H7 (cell line): ENCODE measurements at regions not wholly inside any gene's neighbourhood (a gene's known extent, or its start where the extent isn't known, plus 50 kb on each side); places are given as distances from the start of the nearest gene placed in this dataset.

Source experiments
- DNase-seq: peaks from one replicate; pipeline ENCODE4 v3.0.0; 2012
- H3K27me3 ChIP-seq: 2 replicates; pipeline ENCODE4 v1.6.0; 2011; ENCODE audit warnings: mild to moderate bottlenecking, low read length; ENCODE audit not compliant: control insufficient read depth, insufficient read depth
- H3K36me3 ChIP-seq: replicated peaks from 2 replicates; pipeline ENCODE4 v1.5.1; 2011; ENCODE audit warnings: low read length; ENCODE audit not compliant: control insufficient read depth, insufficient read depth
- H3K4me3 ChIP-seq: 2 replicates; pipeline ENCODE4 v1.5.1; 2011; ENCODE audit warnings: low read depth, mild to moderate bottlenecking, control low read depth, low read length, moderate library complexity; ENCODE audit not compliant: insufficient read depth

- no peaks in the 10 kb centered on the region for H3K36me3 ChIP-seq
- no peak overlapping the region for H3K4me3 ChIP-seq
- no peak for DNase-seq
- H3K27me3 ChIP-seq, result no peaks in the 10 kb centered on the region
Measured at GRCh38 chr1:38541223-38541622, 318.3 kb downstream of the RRAGC start.

GRCh38 chr1:38539931-38540330 lies 319.6 kb downstream of the RRAGC start:
- no peaks in the 10 kb centered on the region for H3K36me3 ChIP-seq
- H3K27me3 ChIP-seq, result no peaks in the 10 kb centered on the region
- DNase-seq, result no peak
- no peak overlapping the region for H3K4me3 ChIP-seq

GRCh38 chr1:38538834-38539233 lies 320.7 kb downstream of the RRAGC start:
- no peaks in the 10 kb centered on the region for H3K36me3 ChIP-seq
- no peak overlapping the region for H3K4me3 ChIP-seq
- no peak for DNase-seq
- no peaks in the 10 kb centered on the region for H3K27me3 ChIP-seq

GRCh38 chr1:38536089-38536488 lies 323.5 kb downstream of the RRAGC start:
- Histone ChIP-seq H3K27me3 (no peaks in the 10 kb centered on the region), H3K4me3 (no peak overlapping the region), H3K36me3 (no peaks in the 10 kb centered on the region)
- no peak for DNase-seq

- H3K36me3 ChIP-seq, result no peaks in the 10 kb centered on the region
- H3K4me3 ChIP-seq, result no peak overlapping the region
- no peak for DNase-seq
- H3K27me3 ChIP-seq, result no peaks in the 10 kb centered on the region
Measured at GRCh38 chr1:38534473-38534823, 325.1 kb downstream of the RRAGC start.

- no peaks in the 10 kb centered on the region for H3K36me3 ChIP-seq
- DNase-seq, result no peak
- H3K4me3 ChIP-seq, result no peak overlapping the region
- H3K27me3 ChIP-seq, result no peaks in the 10 kb centered on the region
Measured at GRCh38 chr1:38533772-38534472, 325.6 kb downstream of the RRAGC start.

- DNase-seq, result no peak
- Histone ChIP-seq H3K36me3 (no peaks in the 10 kb centered on the region), H3K4me3 (no peak overlapping the region), H3K27me3 (no peaks in the 10 kb centered on the region)
Measured at GRCh38 chr1:38530957-38531356, 328.6 kb downstream of the RRAGC start.

GRCh38 chr1:38529946-38530345 lies 329.6 kb downstream of the RRAGC start:
- no peak overlapping the region for H3K4me3 ChIP-seq
- H3K27me3 ChIP-seq, result no peaks in the 10 kb centered on the region
- no peaks in the 10 kb centered on the region for H3K36me3 ChIP-seq
- DNase-seq, result no peak

GRCh38 chr1:38529391-38529790 lies 330.2 kb downstream of the RRAGC start:
- no peak for DNase-seq
- H3K4me3 ChIP-seq, result no peak overlapping the region
- H3K27me3 ChIP-seq, result no peaks in the 10 kb centered on the region
- H3K36me3 ChIP-seq, result no peaks in the 10 kb centered on the region

- DNase-seq, result no peak
- H3K27me3 ChIP-seq, result no peaks in the 10 kb centered on the region
- no peak overlapping the region for H3K4me3 ChIP-seq
- no peaks in the 10 kb centered on the region for H3K36me3 ChIP-seq
Measured at GRCh38 chr1:38528623-38529022, 330.9 kb downstream of the RRAGC start.

GRCh38 chr1:38527373-38527966 lies 332.1 kb downstream of the RRAGC start:
- Histone ChIP-seq H3K36me3 (no peaks in the 10 kb centered on the region), H3K27me3 (no peaks in the 10 kb centered on the region), H3K4me3 (no peak overlapping the region)
- DNase-seq, result peak; percentile 49

- DNase-seq, result no peak
- no peak overlapping the region for H3K4me3 ChIP-seq
- H3K27me3 ChIP-seq, result no peaks in the 10 kb centered on the region
- H3K36me3 ChIP-seq, result no peaks in the 10 kb centered on the region
Measured at GRCh38 chr1:38526046-38526445, 333.5 kb downstream of the RRAGC start.

- Histone ChIP-seq H3K4me3 (no peak overlapping the region), H3K36me3 (no peaks in the 10 kb centered on the region), H3K27me3 (no peaks in the 10 kb centered on the region; the same call in 1 of the 2 replicates)
- DNase-seq, result no peak
Measured at GRCh38 chr1:38525343-38526043, 334.1 kb downstream of the RRAGC start.

GRCh38 chr1:38524025-38524641 lies 335.4 kb downstream of the RRAGC start:
- DNase-seq, result no peak

GRCh38 chr1:38523568-38523939 lies 336.0 kb downstream of the RRAGC start:
- H3K4me3 ChIP-seq, result no peak overlapping the region
- no peak for DNase-seq
- no peaks in the 10 kb centered on the region; the same call in 1 of the 2 replicates for H3K27me3 ChIP-seq
- no peaks in the 10 kb centered on the region for H3K36me3 ChIP-seq

More at GRCh38 chr1:38524025-38524641, 335.4 kb downstream of the RRAGC start:
- Histone ChIP-seq H3K4me3 (no peak overlapping the region), H3K27me3 (no peaks in the 10 kb centered on the region; the same call in 1 of the 2 replicates), H3K36me3 (no peaks in the 10 kb centered on the region)
